HEK293 (cell line): ENCODE measurements at regions not wholly inside any gene's neighbourhood (a gene's known extent, or its start where the extent isn't known, plus 50 kb on each side); places are given as distances from the start of the nearest gene placed in this dataset.

Experiments
- CTCF ChIA-PET: fragments of 350-600 bp; formaldehyde crosslinking; extraction: SDS; loops from one replicate; lab custom pipeline; 2021; ENCODE audit warnings: antibody characterized with exemption; lab: Yijun Ruan, JAX
- POLR2A ChIA-PET: fragments of 300-600 bp; formaldehyde crosslinking; extraction: SDS; loops from one replicate; lab custom pipeline; 2020; ENCODE audit warnings: antibody characterized with exemption, inconsistent platforms; lab: Yijun Ruan, JAX
- H3K27ac ChIP-seq: fragments of 200-500 bp; sonication (Bioruptor generic); 2 replicates; pipeline ENCODE4 v1.5.1; 2014; ENCODE audit warnings: low read depth, low read length, control low read depth, inconsistent platforms; ENCODE audit errors: extremely low read depth
- H3K36me3 ChIP-seq, 2 experiments: fragments of 200-500 bp in 1 of 2; sonication (Bioruptor generic) in 1 of 2; 1 replicate in 1 of 2; 2 replicates in 1 of 2; pipeline ENCODE4 v1.5.1; 2014 to 2017; ENCODE audit warnings: inconsistent platforms in 2 of 2, low read length in 2 of 2; ENCODE audit not compliant: control insufficient read depth in 2 of 2, insufficient read depth in 1 of 2
- H3K4me1 ChIP-seq: fragments of 200-500 bp; sonication (Bioruptor generic); 2 replicates; pipeline ENCODE4 v1.5.1; 2014; ENCODE audit warnings: mild to moderate bottlenecking, low read length, inconsistent platforms; ENCODE audit not compliant: control insufficient read depth, insufficient read depth
- H3K4me3 ChIP-seq: 2 replicates; pipeline ENCODE4 v1.5.1; 2011; ENCODE audit warnings: low read depth, mild to moderate bottlenecking, control low read depth, low read length, moderate library complexity
- H3K9me3 ChIP-seq: fragments of 200-500 bp; sonication (Bioruptor generic); 2 replicates; pipeline ENCODE4 v1.5.1; 2014; ENCODE audit warnings: low read depth, low read length, inconsistent platforms; ENCODE audit not compliant: control insufficient read depth, insufficient read depth
- AEBP2 ChIP-seq: fragments of 450-650 bp; formaldehyde crosslinking; IDR thresholded peaks from 2 replicates; pipeline ENCODE4 v1.5.1; 2016; ENCODE audit warnings: missing biosample characterization, missing genetic modification characterization, borderline replicate concordance
- GLIS1 ChIP-seq: fragments of 450-650 bp; formaldehyde crosslinking; IDR thresholded peaks from 2 replicates; pipeline ENCODE4 v1.5.1; 2016; ENCODE audit warnings: missing biosample characterization, missing genetic modification characterization
- KLF8 ChIP-seq: fragments of 450-650 bp; formaldehyde crosslinking; IDR thresholded peaks from 2 replicates; pipeline ENCODE4 v1.5.1; 2016; ENCODE audit warnings: missing biosample characterization, missing genetic modification characterization
- PBX3 ChIP-seq: sonication (generic); formaldehyde crosslinking; IDR thresholded peaks from 2 replicates; pipeline ENCODE4 v1.8.1; 2022; ENCODE audit warnings: mild to moderate bottlenecking, moderate library complexity, missing genetic modification reagents
- SALL2 ChIP-seq: fragments of 450-650 bp; formaldehyde crosslinking; IDR thresholded peaks from 2 replicates; pipeline ENCODE4 v1.5.0; 2017; ENCODE audit warnings: missing biosample characterization, mild to moderate bottlenecking, missing genetic modification characterization, borderline replicate concordance
- SCRT1 ChIP-seq: fragments of 450-650 bp; formaldehyde crosslinking; IDR thresholded peaks from 2 replicates; pipeline ENCODE4 v1.5.1; 2016; ENCODE audit warnings: missing biosample characterization, missing genetic modification characterization, borderline replicate concordance
- ZEB2 ChIP-seq: fragments of 450-650 bp; formaldehyde crosslinking; IDR thresholded peaks from 2 replicates; pipeline ENCODE4 v1.5.1; 2016; ENCODE audit warnings: missing biosample characterization, missing genetic modification characterization
- ZNF18 ChIP-seq: fragments of 450-650 bp; formaldehyde crosslinking; IDR thresholded peaks from 2 replicates; pipeline ENCODE4 v1.5.1; 2016; ENCODE audit warnings: missing biosample characterization, missing genetic modification characterization
- ZNF354C ChIP-seq: fragments of 450-650 bp; formaldehyde crosslinking; IDR thresholded peaks from 2 replicates; pipeline ENCODE4 v1.5.1; 2016; ENCODE audit warnings: missing biosample characterization, missing genetic modification characterization, low read depth, borderline replicate concordance
- ZNF416 ChIP-seq: fragments of 450-650 bp; formaldehyde crosslinking; IDR thresholded peaks from 2 replicates; pipeline ENCODE4 v1.5.1; 2016; ENCODE audit warnings: missing biosample characterization, missing genetic modification characterization
- ZNF501 ChIP-seq: fragments of 450-650 bp; formaldehyde crosslinking; IDR thresholded peaks from 2 replicates; pipeline ENCODE4 v1.5.1; 2016; ENCODE audit warnings: missing biosample characterization, missing genetic modification characterization
- ZNF514 ChIP-seq: fragments of 450-650 bp; formaldehyde crosslinking; IDR thresholded peaks from 2 replicates; pipeline ENCODE4 v1.5.1; 2016; ENCODE audit warnings: missing biosample characterization, missing genetic modification characterization
- ZNF580 ChIP-seq: fragments of 450-650 bp; formaldehyde crosslinking; IDR thresholded peaks from 2 replicates; pipeline ENCODE4 v1.5.1; 2016; ENCODE audit warnings: missing biosample characterization, missing genetic modification characterization
- ZNF600 ChIP-seq: fragments of 450-650 bp; formaldehyde crosslinking; IDR thresholded peaks from 2 replicates; pipeline ENCODE4 v1.5.1; 2016; ENCODE audit warnings: missing biosample characterization, missing genetic modification characterization
- ZNF624 ChIP-seq: fragments of 450-650 bp; formaldehyde crosslinking; IDR thresholded peaks from 2 replicates; pipeline ENCODE4 v1.5.1; 2017; ENCODE audit warnings: missing biosample characterization, missing genetic modification characterization
- ZNF701 ChIP-seq: fragments of 450-650 bp; formaldehyde crosslinking; IDR thresholded peaks from 2 replicates; pipeline ENCODE4 v1.5.1; 2016; ENCODE audit warnings: missing biosample characterization, missing genetic modification characterization
- ZNF837 ChIP-seq: fragments of 450-650 bp; formaldehyde crosslinking; IDR thresholded peaks from 2 replicates; pipeline ENCODE4 v1.5.1; 2016; ENCODE audit warnings: missing biosample characterization, missing genetic modification characterization
- ZSCAN18 ChIP-seq: fragments of 450-650 bp; formaldehyde crosslinking; IDR thresholded peaks from 2 replicates; pipeline ENCODE4 v1.5.1; 2016; ENCODE audit warnings: missing biosample characterization, missing genetic modification characterization
- ZSCAN5A ChIP-seq: fragments of 450-650 bp; formaldehyde crosslinking; IDR thresholded peaks from 2 replicates; pipeline ENCODE4 v1.5.1; 2016; ENCODE audit warnings: missing biosample characterization, missing genetic modification characterization

GRCh38 chr7:15782656-15783055, 96.2 kb upstream of the MEOX2 start (continued):
- TF ChIP-seq ZSCAN18 (no peak), ZNF701 (tag by site-specific recombination) (no peak)
- TF ChIP-seq, all 188 proteins: peak for 0

- Histone ChIP-seq H3K4me1 (no peaks in the 10 kb centered on the region), H3K27ac (no peak overlapping the region), H3K9me3 (no peaks in the 10 kb centered on the region), H3K36me3 (no peaks in the 10 kb centered on the region), H3K4me3 (no peak overlapping the region)
- TF ChIP-seq ZNF624 (tag by site-specific recombination) (no peak), ZNF837 (tag by site-specific recombination) (no peak), SALL2 (tag by site-specific recombination) (no peak), AEBP2 (tag by site-specific recombination) (no peak), ZNF514 (no peak), ZEB2 (tag by site-specific recombination) (no peak), ZNF354C (tag by site-specific recombination) (no peak), KLF8 (tag by site-specific recombination) (no peak), ZNF600 (no peak), PBX3 (CRISPR knock-in tag) (no peak), ZNF416 (tag by site-specific recombination) (no peak), ZSCAN5A (tag by site-specific recombination) (no peak), ZNF18 (tag by site-specific recombination) (no peak), ZNF580 (tag by site-specific recombination) (no peak), GLIS1 (no peak), SCRT1 (tag by site-specific recombination) (no peak), ZNF501 (tag by site-specific recombination) (no peak)
- ChIA-PET POLR2A (no interaction called here), CTCF (interaction anchor here (0.7 kb wide), 2 partner anchors 10 to 20 kb away, joined by 3 read pairs; no protein-coding TSS in a partner anchor)
These were observed 95.5 kb upstream of the MEOX2 start for GRCh38 chr7:15781944-15782343.
